Breast epithelium (tissue), 3 donors: ENCODE measurements at regions not wholly inside any gene's neighbourhood (a gene's known extent, or its start where the extent isn't known, plus 50 kb on each side); places are given as distances from the start of the nearest gene placed in this dataset.

Experiments
- CTCF ChIP-seq, 3 donors: fragments of 450-650 bp; IDR thresholded peaks; one replicate each; pipeline ENCODE4 v1.5.1; 2016 to 2017; ENCODE audit warnings: antibody characterized with exemption in 3 of 3, mild to moderate bottlenecking in 3 of 3, moderate library complexity in 3 of 3
- POLR2A ChIP-seq: fragments of 450-650 bp; IDR thresholded peaks from one replicate; pipeline ENCODE4 v1.6.1; 2016; ENCODE audit warnings: antibody characterized with exemption, mild to moderate bottlenecking, moderate library complexity

GRCh38 chr7:131883196-131883595 is 326.8 kb upstream of the PODXL start:
- no peak for TF ChIP-seq POLR2A
- TF ChIP-seq CTCF (IDR thresholded peaks at IDR 0.05): no peak
